ENCODE measurements at regions not wholly inside any gene's neighbourhood (a gene's known extent, or its start where the extent isn't known, plus 50 kb on each side); places are given as distances from the start of the nearest gene placed in this dataset.

- TF ChIP-seq, protein P1, sequence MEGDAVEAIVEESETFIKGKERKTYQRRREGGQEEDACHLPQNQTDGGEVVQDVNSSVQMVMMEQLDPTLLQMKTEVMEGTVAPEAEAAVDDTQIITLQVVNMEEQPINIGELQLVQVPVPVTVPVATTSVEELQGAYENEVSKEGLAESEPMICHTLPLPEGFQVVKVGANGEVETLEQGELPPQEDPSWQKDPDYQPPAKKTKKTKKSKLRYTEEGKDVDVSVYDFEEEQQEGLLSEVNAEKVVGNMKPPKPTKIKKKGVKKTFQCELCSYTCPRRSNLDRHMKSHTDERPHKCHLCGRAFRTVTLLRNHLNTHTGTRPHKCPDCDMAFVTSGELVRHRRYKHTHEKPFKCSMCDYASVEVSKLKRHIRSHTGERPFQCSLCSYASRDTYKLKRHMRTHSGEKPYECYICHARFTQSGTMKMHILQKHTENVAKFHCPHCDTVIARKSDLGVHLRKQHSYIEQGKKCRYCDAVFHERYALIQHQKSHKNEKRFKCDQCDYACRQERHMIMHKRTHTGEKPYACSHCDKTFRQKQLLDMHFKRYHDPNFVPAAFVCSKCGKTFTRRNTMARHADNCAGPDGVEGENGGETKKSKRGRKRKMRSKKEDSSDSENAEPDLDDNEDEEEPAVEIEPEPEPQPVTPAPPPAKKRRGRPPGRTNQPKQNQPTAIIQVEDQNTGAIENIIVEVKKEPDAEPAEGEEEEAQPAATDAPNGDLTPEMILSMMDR (IDR thresholded peaks at IDR 0.05; ENCODE audit: low read length): no peak
- no peak for TF ChIP-seq EZH2 (IDR thresholded peaks at IDR 0.05; ENCODE audit: borderline replicate concordance, low read length)
These were observed 1666.8 kb downstream of the SUCLG1 start for GRCh38 chr2:82792316-82792715.
